OCI-LY7 (cell line): ENCODE measurements at regions not wholly inside any gene's neighbourhood (a gene's known extent, or its start where the extent isn't known, plus 50 kb on each side); places are given as distances from the start of the nearest gene placed in this dataset.

Source experiments
- BruUV-seq: library from RNA; stranded (reverse); fragments of 400-500 nt; replicated peaks from 2 replicates; lab custom pipeline; 2021; lab: Mats Ljungman, UMichigan
- CTCF ChIA-PET: fragments of 300-600 bp; sonication (Branson Sonifier 250); formaldehyde crosslinking; loops from one replicate; lab custom pipeline; 2022; ENCODE audit warnings: antibody characterized with exemption; ENCODE audit not compliant: unreplicated experiment; lab: Charles Lee
- POLR2A ChIA-PET: fragments of 300-600 bp; sonication (Branson Sonifier 250); formaldehyde crosslinking; loops from one replicate; lab custom pipeline; 2022; ENCODE audit warnings: antibody characterized with exemption; lab: Charles Lee
- DNase-seq: peaks from one replicate; pipeline ENCODE4 v3.0.0-alpha.2; 2015; ENCODE audit warnings: low spot score
- H2AFZ ChIP-seq: fragments of 200-600 bp; sonication (generic), shearing (Covaris generic); 2 replicates; pipeline ENCODE4 v1.6.1; 2014; ENCODE audit warnings: mild to moderate bottlenecking, antibody characterized with exemption, low read length, moderate library complexity
- H3K27ac ChIP-seq: fragments of 200-600 bp; sonication (generic); 2 replicates; pipeline ENCODE4 v1.5.1; 2014; ENCODE audit warnings: mixed run types, low read depth, mild to moderate bottlenecking, moderate library complexity, low read length, inconsistent platforms; ENCODE audit not compliant: poor library complexity, severe bottlenecking
- H3K36me3 ChIP-seq: fragments of 200-600 bp; sonication (generic); 2 replicates; pipeline ENCODE4 v1.6.1; 2014; ENCODE audit warnings: mild to moderate bottlenecking, antibody characterized with exemption, low read length, moderate library complexity, mixed read lengths; ENCODE audit not compliant: insufficient read depth
- H3K4me1 ChIP-seq: fragments of 200-600 bp; sonication (generic); 2 replicates; pipeline ENCODE4 v1.5.1; 2014; ENCODE audit warnings: mild to moderate bottlenecking, low read length; ENCODE audit not compliant: insufficient read depth, poor library complexity, severe bottlenecking
- H3K4me2 ChIP-seq: fragments of 200-600 bp; sonication (generic); 2 replicates; pipeline ENCODE4 v1.6.1; 2014; ENCODE audit warnings: mild to moderate bottlenecking, low read length
- H3K4me3 ChIP-seq: fragments of 200-600 bp; sonication (generic); 2 replicates; pipeline ENCODE4 v1.5.1; 2014; ENCODE audit warnings: mild to moderate bottlenecking, low read depth, low read length; ENCODE audit not compliant: poor library complexity, severe bottlenecking
- H3K79me2 ChIP-seq: fragments of 200-600 bp; sonication (generic); 2 replicates; pipeline ENCODE4 v1.6.1; 2016; ENCODE audit warnings: low read depth, mild to moderate bottlenecking, low read length, moderate library complexity, mixed read lengths; ENCODE audit not compliant: insufficient read depth
- H3K9me2 ChIP-seq: fragments of 200-600 bp; sonication (generic); 2 replicates; pipeline ENCODE4 v1.6.1; 2016; ENCODE audit warnings: mild to moderate bottlenecking, low read length, mixed read lengths; ENCODE audit not compliant: insufficient read depth
- H3K9me3 ChIP-seq: fragments of 200-600 bp; sonication (generic); 2 replicates; pipeline ENCODE4 v1.6.1; 2014; ENCODE audit warnings: mild to moderate bottlenecking, mixed run types, low read length, mixed read lengths
- H4K20me1 ChIP-seq: fragments of 200-600 bp; sonication (generic); 2 replicates; pipeline ENCODE4 v1.6.1; 2014; ENCODE audit warnings: mild to moderate bottlenecking, antibody characterized with exemption, low read length, moderate library complexity, mixed read lengths; ENCODE audit not compliant: insufficient read depth
- EZH2phosphoT487 ChIP-seq: fragments of 200-600 bp; sonication (generic); IDR thresholded peaks from 2 replicates; pipeline ENCODE4 v1.6.1; 2018; ENCODE audit warnings: low read depth, borderline replicate concordance, mild to moderate bottlenecking, mixed run types, antibody characterized with exemption, low read length, moderate library complexity, mixed read lengths
- intact Hi-C: fragments of 100-400 bp; cut with micrococcal nuclease; formaldehyde crosslinking; loops from one replicate; pipeline ENCODE4 v1.10.0; 2022; ENCODE audit not compliant: unreplicated experiment
- TF ChIP-seq, protein P1 (sequence below): fragments of 200-600 bp; sonication (generic); conservative IDR thresholded peaks from 2 replicates; pipeline ENCODE4 v1.5.1; 2014; ENCODE audit warnings: mild to moderate bottlenecking, antibody characterized with exemption, low read length, moderate library complexity, mixed read lengths

DNA sequence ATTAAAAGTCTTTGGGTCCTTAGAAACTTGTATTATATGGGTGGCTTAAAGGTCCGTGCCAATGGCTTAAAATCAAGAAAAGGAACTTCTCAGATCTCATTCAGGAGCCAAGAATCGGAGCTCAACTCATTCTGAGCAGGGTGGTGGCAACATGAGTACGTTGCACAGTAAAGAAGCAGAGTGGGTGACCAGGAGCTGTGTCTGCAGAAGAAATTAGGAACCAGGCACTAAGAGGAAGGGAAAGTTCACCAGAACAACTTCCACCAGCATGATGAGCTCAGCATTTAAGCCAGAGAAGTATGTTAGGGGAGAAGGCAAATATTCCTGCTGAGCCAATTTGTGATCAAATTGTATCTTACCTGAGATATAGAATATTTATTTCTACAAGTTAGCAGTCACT is 236.0 kb upstream of the NRP1 start:
- no peaks in the 10 kb centered on the region for H4K20me1 ChIP-seq
- no peaks in the 10 kb centered on the region for H3K79me2 ChIP-seq
- ChIA-PET CTCF (no interaction called here), POLR2A (no interaction called here)
- TF ChIP-seq, protein P1, sequence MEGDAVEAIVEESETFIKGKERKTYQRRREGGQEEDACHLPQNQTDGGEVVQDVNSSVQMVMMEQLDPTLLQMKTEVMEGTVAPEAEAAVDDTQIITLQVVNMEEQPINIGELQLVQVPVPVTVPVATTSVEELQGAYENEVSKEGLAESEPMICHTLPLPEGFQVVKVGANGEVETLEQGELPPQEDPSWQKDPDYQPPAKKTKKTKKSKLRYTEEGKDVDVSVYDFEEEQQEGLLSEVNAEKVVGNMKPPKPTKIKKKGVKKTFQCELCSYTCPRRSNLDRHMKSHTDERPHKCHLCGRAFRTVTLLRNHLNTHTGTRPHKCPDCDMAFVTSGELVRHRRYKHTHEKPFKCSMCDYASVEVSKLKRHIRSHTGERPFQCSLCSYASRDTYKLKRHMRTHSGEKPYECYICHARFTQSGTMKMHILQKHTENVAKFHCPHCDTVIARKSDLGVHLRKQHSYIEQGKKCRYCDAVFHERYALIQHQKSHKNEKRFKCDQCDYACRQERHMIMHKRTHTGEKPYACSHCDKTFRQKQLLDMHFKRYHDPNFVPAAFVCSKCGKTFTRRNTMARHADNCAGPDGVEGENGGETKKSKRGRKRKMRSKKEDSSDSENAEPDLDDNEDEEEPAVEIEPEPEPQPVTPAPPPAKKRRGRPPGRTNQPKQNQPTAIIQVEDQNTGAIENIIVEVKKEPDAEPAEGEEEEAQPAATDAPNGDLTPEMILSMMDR: no peak
- TF ChIP-seq EZH2phosphoT487: no peak
- DNase-seq: no peak
- no peaks in the 10 kb centered on the region for H3K36me3 ChIP-seq
- intact Hi-C loops: no loop called here
- no peak overlapping the region for H2AFZ ChIP-seq
- BruUV-seq: no TSS peak
- no peak overlapping the region for H3K4me2 ChIP-seq
- no peaks in the 10 kb centered on the region for H3K4me1 ChIP-seq
- no peaks in the 10 kb centered on the region for H3K9me3 ChIP-seq
- H3K4me3 ChIP-seq: no peak overlapping the region
- H3K27ac ChIP-seq: no peak overlapping the region
- H3K9me2 ChIP-seq: no peaks in the 10 kb centered on the region

DNA sequence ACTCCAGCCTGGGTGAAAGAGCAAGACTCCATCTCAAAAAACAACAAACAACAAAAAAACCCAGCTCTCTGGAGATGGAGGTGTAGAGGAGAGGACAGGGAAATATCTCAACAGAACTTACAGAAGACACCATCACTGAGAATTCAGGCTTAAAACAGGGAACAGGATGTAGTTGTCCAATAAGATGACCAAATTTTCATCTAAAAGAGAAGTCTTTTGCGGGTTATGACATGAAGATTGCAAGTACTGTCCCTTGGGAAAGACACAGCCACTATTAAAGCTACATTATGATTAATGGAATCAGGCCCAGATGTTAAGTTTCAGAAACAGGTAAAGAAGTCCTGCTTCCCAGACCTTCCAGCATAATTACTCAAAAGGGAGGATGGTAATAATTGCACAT is 235.2 kb upstream of the NRP1 start:
- CTCF ChIA-PET: no interaction called here
- intact Hi-C loops: no loop called here
- DNase-seq: no peak
- Histone ChIP-seq H4K20me1 (no peaks in the 10 kb centered on the region), H3K79me2 (no peaks in the 10 kb centered on the region), H3K4me3 (no peak overlapping the region), H3K36me3 (no peaks in the 10 kb centered on the region), H3K27ac (no peak overlapping the region), H3K9me3 (no peaks in the 10 kb centered on the region), H3K9me2 (no peaks in the 10 kb centered on the region), H3K4me2 (no peak overlapping the region), H2AFZ (no peak overlapping the region), H3K4me1 (no peaks in the 10 kb centered on the region)
- TF ChIP-seq EZH2phosphoT487: no peak
- TF ChIP-seq, protein P1: no peak
- POLR2A ChIA-PET: no interaction called here
- BruUV-seq: no TSS peak

DNA sequence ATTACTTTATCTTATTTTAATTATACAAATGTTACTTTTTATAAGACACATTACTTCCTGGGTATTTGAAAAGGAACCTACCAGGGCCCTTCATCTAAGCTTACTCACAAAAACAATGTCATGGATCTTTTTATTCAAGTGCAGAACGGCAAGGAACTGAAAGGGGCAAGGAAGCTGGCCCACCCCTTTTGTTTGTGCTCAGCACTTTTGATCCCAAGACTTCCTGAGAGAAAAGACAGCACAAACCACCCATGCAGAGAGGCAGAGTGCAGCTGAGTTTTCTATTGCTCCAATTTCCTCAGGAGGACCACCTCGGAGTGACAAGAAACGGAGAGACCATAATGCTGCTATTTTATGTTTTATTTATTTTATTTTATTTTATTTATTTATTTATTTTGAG is 232.0 kb upstream of the NRP1 start:
- no peak for TF ChIP-seq EZH2phosphoT487
- TF ChIP-seq, protein P1: no peak
- Histone ChIP-seq H3K4me3 (no peak overlapping the region), H3K27ac (no peak overlapping the region), H3K9me2 (no peaks in the 10 kb centered on the region), H2AFZ (no peak overlapping the region), H4K20me1 (no peaks in the 10 kb centered on the region), H3K4me1 (no peaks in the 10 kb centered on the region), H3K4me2 (no peak overlapping the region), H3K36me3 (no peaks in the 10 kb centered on the region), H3K9me3 (no peaks in the 10 kb centered on the region), H3K79me2 (no peaks in the 10 kb centered on the region)
- CTCF ChIA-PET: no interaction called here
- intact Hi-C loops: no loop called here
- no peak for DNase-seq
- BruUV-seq: no TSS peak
- POLR2A ChIA-PET: interaction anchor here (0.9 kb wide), 1 partner anchor 15 kb away, joined by 3 read pairs; no protein-coding TSS in a partner anchor
